ENCODE measurements at regions not wholly inside any gene's neighbourhood (a gene's known extent, or its start where the extent isn't known, plus 50 kb on each side); places are given as distances from the start of the nearest gene placed in this dataset.

- FAIRE-seq = no peak
- Histone ChIP-seq H2AFZ (ENCODE audit: low read depth, low read length) (no peak overlapping the region), H3K36me3 (ENCODE audit: control insufficient read depth in 2 of 2, extremely low read depth in 1 of 2, insufficient read depth in 2 of 2, low read length in 2 of 2) (no peaks in the 10 kb centered on the region), H4K20me1 (replicated peaks; ENCODE audit: control insufficient read depth, extremely low read depth, insufficient read depth, low read length) (no peaks in the 10 kb centered on the region), H3K4me2 (ENCODE audit: insufficient read depth, low read length) (no peak overlapping the region), H3K27me3 (ENCODE audit: control insufficient read depth in 2 of 2, insufficient read depth in 2 of 2, low read length in 2 of 2) (no peaks in the 10 kb centered on the region), H3K4me3 (replicated peaks in 1 of 3; ENCODE audit: insufficient read depth in 1 of 3, low read depth in 1 of 3, low read length in 3 of 3) (no peak overlapping the region), H3K9me1 (replicated peaks; ENCODE audit: control insufficient read depth, extremely low read depth, insufficient read depth, low read length) (no peaks in the 10 kb centered on the region), H3K9ac (replicated peaks; ENCODE audit: extremely low read depth, insufficient read depth, low read length) (no peak overlapping the region), H3K27ac (ENCODE audit: insufficient read depth, low read depth, low read length) (no peak overlapping the region), H3K79me2 (ENCODE audit: control insufficient read depth, insufficient read depth, low read length) (no peaks in the 10 kb centered on the region), H3K4me1 (ENCODE audit: control insufficient read depth, extremely low read depth, insufficient read depth, low read length) (no peaks in the 10 kb centered on the region), H3K9me3 (replicated peaks; ENCODE audit: control insufficient read depth, insufficient read depth, low read length) (no peaks in the 10 kb centered on the region)
- dilution Hi-C loops (cut with MboI; ENCODE audit: extremely low pct_ligation_motif_present, low sequenced_read_pairs) = no loop called here
- ChIA-PET POLR2A (no interaction called here), CTCF (no interaction called here)
- no peak for DNase-seq (ENCODE audit: low read depth, low spot score)
- no TSS peak for BruUV-seq (replicated peaks)
- intact Hi-C loops (cut with micrococcal nuclease) = no loop called here
- TF ChIP-seq GATA2 (IDR thresholded peaks at IDR 0.05; ENCODE audit: insufficient read depth, insufficient read length, low read depth, low read length) = no peak
These were observed 436.8 kb upstream of the PRKX start for GRCh38 chrX:4150259-4150658.

GRCh38 chrX:4129626-4130025 lies 416.2 kb upstream of the PRKX start:
- Histone ChIP-seq H3K27me3 (ENCODE audit: control insufficient read depth in 2 of 2, insufficient read depth in 2 of 2, low read length in 2 of 2) (no peaks in the 10 kb centered on the region), H2AFZ (ENCODE audit: low read depth, low read length) (no peak overlapping the region), H3K9me1 (replicated peaks; ENCODE audit: control insufficient read depth, extremely low read depth, insufficient read depth, low read length) (no peaks in the 10 kb centered on the region), H3K4me2 (ENCODE audit: insufficient read depth, low read length) (no peak overlapping the region), H3K27ac (ENCODE audit: insufficient read depth, low read depth, low read length) (no peak overlapping the region), H3K36me3 (ENCODE audit: control insufficient read depth in 2 of 2, extremely low read depth in 1 of 2, insufficient read depth in 2 of 2, low read length in 2 of 2) (no peaks in the 10 kb centered on the region), H3K79me2 (ENCODE audit: control insufficient read depth, insufficient read depth, low read length) (no peaks in the 10 kb centered on the region), H3K4me3 (replicated peaks in 1 of 3; ENCODE audit: insufficient read depth in 1 of 3, low read depth in 1 of 3, low read length in 3 of 3) (no peak overlapping the region), H4K20me1 (replicated peaks; ENCODE audit: control insufficient read depth, extremely low read depth, insufficient read depth, low read length) (no peaks in the 10 kb centered on the region), H3K9me3 (replicated peaks; ENCODE audit: control insufficient read depth, insufficient read depth, low read length) (no peaks in the 10 kb centered on the region), H3K4me1 (ENCODE audit: control insufficient read depth, extremely low read depth, insufficient read depth, low read length) (no peaks in the 10 kb centered on the region), H3K9ac (replicated peaks; ENCODE audit: extremely low read depth, insufficient read depth, low read length) (no peak overlapping the region)
- TF ChIP-seq EZH2 (IDR thresholded peaks at IDR 0.05; ENCODE audit: borderline replicate concordance, low read depth, low read length, severe bottlenecking) = no peak
- no peak for TF ChIP-seq JUN (IDR thresholded peaks at IDR 0.05; ENCODE audit: borderline replicate concordance, insufficient read depth, insufficient read length, low read depth)
- DNase-seq (ENCODE audit: low read depth, low spot score) (no peak), FAIRE-seq (no peak)
- dilution Hi-C loops (cut with MboI; ENCODE audit: extremely low pct_ligation_motif_present, low sequenced_read_pairs) = no loop called here
- POLR2A ChIA-PET = no interaction called here
- intact Hi-C loops (cut with micrococcal nuclease) = no loop called here
- no TSS peak for BruUV-seq (replicated peaks)
- CTCF ChIA-PET = no interaction called here
